SKM-1 (cell line): ENCODE measurements at regions not wholly inside any gene's neighbourhood (a gene's known extent, or its start where the extent isn't known, plus 50 kb on each side); places are given as distances from the start of the nearest gene placed in this dataset.
"Not testable (repeated sequence)": the region's sequence is repeated elsewhere in the genome, so short reads cannot be mapped to it uniquely, and the experiment has no call there.

Source experiments
- DNase-seq: peaks from one replicate; lab custom pipeline; 2025; ENCODE audit not compliant: unreplicated experiment; lab: John Stamatoyannopoulos, UW

GRCh38 chr6:167748458-167749379 lies 78.0 kb upstream of the AFDN start:
- DNase-seq = no peak

- no peak for DNase-seq
Measured at GRCh38 chr6:167750956-167751358, 75.8 kb upstream of the AFDN start.

GRCh38 chr6:167751579-167752115 lies 75.1 kb upstream of the AFDN start:
- no peak for DNase-seq

GRCh38 chr6:167753281-167753680 lies 73.4 kb upstream of the AFDN start:
- not testable (repeated sequence) for DNase-seq

- no peak for DNase-seq
Measured at GRCh38 chr6:167754691-167755090, 72.0 kb upstream of the AFDN start.

GRCh38 chr6:167755461-167755860 lies 71.2 kb upstream of the AFDN start:
- no peak for DNase-seq

- no peak for DNase-seq
Measured at GRCh38 chr6:167756597-167756996, 70.1 kb upstream of the AFDN start.

GRCh38 chr6:167757249-167757648 lies 69.5 kb upstream of the AFDN start:
- no peak for DNase-seq

- no peak for DNase-seq
Measured at GRCh38 chr6:167757821-167758220, 68.9 kb upstream of the AFDN start.

- no peak for DNase-seq
Measured at GRCh38 chr6:167758309-167759023, 68.2 kb upstream of the AFDN start.

- DNase-seq = no peak
Measured at GRCh38 chr6:167759206-167759605, 67.5 kb upstream of the AFDN start.

GRCh38 chr6:167759912-167760311 lies 66.8 kb upstream of the AFDN start:
- no peak for DNase-seq

GRCh38 chr6:167760979-167761793 lies 65.5 kb upstream of the AFDN start:
- no peak for DNase-seq

- no peak for DNase-seq
Measured at GRCh38 chr6:167761794-167762258, 64.9 kb upstream of the AFDN start.

- DNase-seq = no peak
Measured at GRCh38 chr6:167762259-167762962, 64.3 kb upstream of the AFDN start.

GRCh38 chr6:167763056-167763944 lies 63.4 kb upstream of the AFDN start:
- DNase-seq = no peak

GRCh38 chr6:167764215-167764614 lies 62.5 kb upstream of the AFDN start:
- no peak for DNase-seq

- DNase-seq = no peak
Measured at GRCh38 chr6:167764713-167765479, 61.8 kb upstream of the AFDN start.
